GM19455 (cell line): ENCODE measurements at regions not wholly inside any gene's neighbourhood (a gene's known extent, or its start where the extent isn't known, plus 50 kb on each side); places are given as distances from the start of the nearest gene placed in this dataset.
"Not testable (repeated sequence)": the region's sequence is repeated elsewhere in the genome, so short reads cannot be mapped to it uniquely, and the experiment has no call there.

Experiments used
- ATAC-seq: cut with Tn5 transposase; IDR thresholded peaks from one replicate; pipeline ENCODE4 v1.9.1; 2021; ENCODE audit not compliant: unreplicated experiment

- no peak for ATAC-seq
Measured at GRCh38 chr5:143635146-143635752, 176.7 kb upstream of the HMHB1 start.

GRCh38 chr5:143634689-143635088, 177.3 kb upstream of the HMHB1 start:
- ATAC-seq, result no peak

- ATAC-seq, result no peak
Measured at GRCh38 chr5:143629871-143630659, 181.9 kb upstream of the HMHB1 start.

- not testable (repeated sequence) for ATAC-seq
Measured at GRCh38 chr5:143625048-143625447, 186.9 kb upstream of the HMHB1 start.

GRCh38 chr5:143624465-143624864, 187.5 kb upstream of the HMHB1 start:
- no peak for ATAC-seq

GRCh38 chr5:143619040-143619439, 192.9 kb upstream of the HMHB1 start:
- no peak for ATAC-seq

GRCh38 chr5:143618141-143618540, 193.8 kb upstream of the HMHB1 start:
- ATAC-seq, result no peak

GRCh38 chr5:143614831-143615230, 197.1 kb upstream of the HMHB1 start:
- no peak for ATAC-seq

- no peak for ATAC-seq
Measured at GRCh38 chr5:143613329-143613728, 198.6 kb upstream of the HMHB1 start.

GRCh38 chr5:143610946-143611345, 201.0 kb upstream of the HMHB1 start:
- ATAC-seq, result no peak

GRCh38 chr5:143606043-143606752, 202.7 kb upstream of the NR3C1 start:
- peak; percentile 90 for ATAC-seq

- ATAC-seq, result peak; percentile 60
Measured at GRCh38 chr5:143605403-143606005, 202.0 kb upstream of the NR3C1 start.

- ATAC-seq, result no peak
Measured at GRCh38 chr5:143601917-143602333, 198.4 kb upstream of the NR3C1 start.

- no peak for ATAC-seq
Measured at GRCh38 chr5:143601357-143601756, 197.9 kb upstream of the NR3C1 start.

- ATAC-seq, result no peak
Measured at GRCh38 chr5:143600396-143601075, 197.1 kb upstream of the NR3C1 start.

- no peak for ATAC-seq
Measured at GRCh38 chr5:143599474-143599873, 196.0 kb upstream of the NR3C1 start.

GRCh38 chr5:143596824-143597223, 193.3 kb upstream of the NR3C1 start:
- no peak for ATAC-seq

- ATAC-seq, result no peak
Measured at GRCh38 chr5:143594902-143595818, 191.7 kb upstream of the NR3C1 start.

GRCh38 chr5:143593723-143594122, 190.2 kb upstream of the NR3C1 start:
- no peak for ATAC-seq

GRCh38 chr5:143592648-143593047, 189.2 kb upstream of the NR3C1 start:
- ATAC-seq, result peak; percentile 64
